Left lung (tissue), 4 donors: ENCODE measurements at regions not wholly inside any gene's neighbourhood (a gene's known extent, or its start where the extent isn't known, plus 50 kb on each side); places are given as distances from the start of the nearest gene placed in this dataset.

Experiments used
- ATAC-seq: fragments of 200-7000 bp; cut with Tn5 transposase; one replicate; pipeline ENCODE4 v1.9.1; 2020; ENCODE audit warnings: moderate library complexity
- DNase-seq, 4 donors: peaks; one replicate each; pipeline ENCODE4 v3.0.0-alpha.2; 2013 to 2020
- H3K27ac ChIP-seq, 2 donors: fragments of 200-600 bp; sonication (generic) in 1 of 2; one replicate each; pipeline versions ENCODE4 v1.5.0 to v1.8.0; 2020 to 2021
- H3K27me3 ChIP-seq, 2 donors: fragments of 200-600 bp; sonication (generic) in 1 of 2; one replicate each; pipeline versions ENCODE4 v1.5.0 to v1.8.0; 2020 to 2021
- H3K36me3 ChIP-seq, 2 donors: fragments of 200-600 bp; sonication (generic) in 1 of 2; one replicate each; pipeline versions ENCODE4 v1.5.0 to v1.8.0; 2020 to 2021
- H3K4me1 ChIP-seq, 2 donors: fragments of 200-600 bp; one replicate each; pipeline ENCODE4 v1.8.0; 2021
- H3K4me3 ChIP-seq, 2 donors: fragments of 200-600 bp; sonication (generic) in 1 of 2; one replicate each; pipeline versions ENCODE4 v1.5.0 to v1.8.0; 2020 to 2021; ENCODE audit warnings: mild to moderate bottlenecking in 1 of 2
- H3K9me3 ChIP-seq, 2 donors: fragments of 200-600 bp; sonication (generic) in 1 of 2; one replicate each; pipeline versions ENCODE4 v1.5.0 to v1.8.0; 2020 to 2021
- intact Hi-C, 2 donors: fragments of 100-400 bp; cut with DNase I; formaldehyde crosslinking; loops; one replicate each; pipeline versions ENCODE4 v1.11.2 to v1.14.2; 2022
- TF ChIP-seq, protein P1 (sequence below), 2 donors: fragments of 200-600 bp; sonication (generic) in 1 of 2; IDR thresholded peaks; one replicate each; pipeline versions ENCODE4 v1.5.0 to v1.8.0; 2021; ENCODE audit warnings: antibody characterized with exemption in 2 of 2
- donor health status: DM: no; HTN: yes; CAD: no.
- donor health status: DM: no; HTN: no; CAD: no.

DNA sequence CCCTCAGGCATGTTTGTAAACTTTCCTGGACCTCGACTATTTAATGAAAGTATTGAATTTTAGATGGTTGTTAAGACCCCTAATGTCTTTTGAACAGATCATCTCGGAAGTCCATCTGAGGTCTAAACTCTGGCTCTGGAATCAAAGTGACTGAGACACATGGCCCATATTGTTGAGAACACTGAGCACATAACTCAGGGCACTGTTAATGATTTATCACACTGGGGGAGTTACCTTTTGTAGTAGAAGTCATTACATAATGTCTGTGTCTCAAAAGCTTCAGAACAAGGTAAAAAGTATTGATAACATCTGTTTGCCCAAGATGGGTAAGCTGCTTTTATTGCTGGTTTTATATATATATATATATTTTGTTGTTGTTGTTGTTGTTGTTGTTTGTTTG lies 103.4 kb upstream of the HS3ST1 start:
- TF ChIP-seq, protein P1, sequence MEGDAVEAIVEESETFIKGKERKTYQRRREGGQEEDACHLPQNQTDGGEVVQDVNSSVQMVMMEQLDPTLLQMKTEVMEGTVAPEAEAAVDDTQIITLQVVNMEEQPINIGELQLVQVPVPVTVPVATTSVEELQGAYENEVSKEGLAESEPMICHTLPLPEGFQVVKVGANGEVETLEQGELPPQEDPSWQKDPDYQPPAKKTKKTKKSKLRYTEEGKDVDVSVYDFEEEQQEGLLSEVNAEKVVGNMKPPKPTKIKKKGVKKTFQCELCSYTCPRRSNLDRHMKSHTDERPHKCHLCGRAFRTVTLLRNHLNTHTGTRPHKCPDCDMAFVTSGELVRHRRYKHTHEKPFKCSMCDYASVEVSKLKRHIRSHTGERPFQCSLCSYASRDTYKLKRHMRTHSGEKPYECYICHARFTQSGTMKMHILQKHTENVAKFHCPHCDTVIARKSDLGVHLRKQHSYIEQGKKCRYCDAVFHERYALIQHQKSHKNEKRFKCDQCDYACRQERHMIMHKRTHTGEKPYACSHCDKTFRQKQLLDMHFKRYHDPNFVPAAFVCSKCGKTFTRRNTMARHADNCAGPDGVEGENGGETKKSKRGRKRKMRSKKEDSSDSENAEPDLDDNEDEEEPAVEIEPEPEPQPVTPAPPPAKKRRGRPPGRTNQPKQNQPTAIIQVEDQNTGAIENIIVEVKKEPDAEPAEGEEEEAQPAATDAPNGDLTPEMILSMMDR (IDR thresholded peaks at IDR 0.05): no peak
- Histone ChIP-seq H3K27me3 (no peaks in the 10 kb centered on the region), H3K4me3 (no peak overlapping the region), H3K27ac (no peak overlapping the region), H3K36me3 (no peaks in the 10 kb centered on the region), H3K9me3 (peaks cover 0 to 8% of the 10 kb centered on the region in 2 donors), H3K4me1 (no peaks in the 10 kb centered on the region)
- intact Hi-C loops: no loop called here
- DNase-seq (no peak), ATAC-seq (no peak)

DNA sequence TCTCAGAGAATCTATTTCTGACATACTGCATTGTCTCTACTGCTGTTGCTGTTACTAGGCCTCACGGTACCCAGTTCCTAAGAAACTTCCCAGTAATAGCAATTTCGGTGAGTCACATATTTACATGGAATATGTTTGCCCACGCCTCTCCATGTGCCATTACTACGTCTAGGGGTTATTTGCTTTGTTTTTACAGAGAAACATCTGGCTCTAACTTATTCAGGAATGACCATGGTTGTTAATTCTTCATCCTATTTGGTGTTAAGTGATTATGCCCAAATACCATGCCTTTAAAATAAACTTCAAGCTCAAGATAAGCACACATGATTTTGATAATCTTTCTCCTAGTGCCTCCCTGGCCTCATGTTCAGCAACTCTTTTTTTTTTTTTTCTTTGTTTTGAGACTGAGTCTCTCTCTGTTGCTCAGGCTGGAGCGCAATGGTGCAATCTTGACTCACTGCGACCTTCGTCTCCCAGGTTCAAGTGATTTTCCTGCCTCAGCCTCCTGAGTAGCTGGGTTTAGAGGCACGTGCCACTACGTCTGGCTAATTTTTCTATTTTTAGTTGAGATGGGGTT lies 101.0 kb upstream of the HS3ST1 start:
- ATAC-seq: peak; percentile 33

DNA sequence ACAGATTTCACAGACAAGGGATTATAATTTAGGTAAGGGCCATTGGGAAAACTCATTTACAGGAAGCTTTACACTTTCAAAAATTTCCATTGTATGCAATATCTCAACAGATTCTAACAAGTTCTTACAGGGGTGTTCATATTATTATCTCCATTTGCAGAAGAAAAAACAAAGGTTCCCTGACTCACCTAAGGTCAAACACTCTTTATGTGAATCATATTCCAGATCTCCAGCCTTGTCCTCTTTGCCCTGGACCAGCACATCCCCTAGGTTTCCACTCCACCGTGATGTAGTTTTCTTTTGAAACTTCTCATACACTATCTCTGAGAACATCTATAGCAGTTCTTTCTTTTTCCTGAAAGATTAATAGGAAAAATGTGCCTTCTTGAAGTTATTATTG lies 96.4 kb upstream of the HS3ST1 start:
- ATAC-seq: no peak
- Histone ChIP-seq H3K27ac (no peak overlapping the region), H3K4me1 (no peaks in the 10 kb centered on the region), H3K27me3 (no peaks in the 10 kb centered on the region), H3K9me3 (peaks cover 0 to under 1% of the 10 kb centered on the region in 2 donors), H3K4me3 (no peak overlapping the region), H3K36me3 (no peaks in the 10 kb centered on the region)
- DNase-seq: no peak
- TF ChIP-seq, protein P1 (IDR thresholded peaks at IDR 0.05): no peak
- intact Hi-C loops: no loop called here

More for the DNA sequence above, 101.0 kb upstream of the HS3ST1 start:
- intact Hi-C loops: no loop called here
- H3K27ac ChIP-seq: no peak overlapping the region
- no peak overlapping the region for H3K4me3 ChIP-seq
- TF ChIP-seq, protein P1 (IDR thresholded peaks at IDR 0.05): no peak
- no peaks in the 10 kb centered on the region for H3K36me3 ChIP-seq
- DNase-seq: no peak
- peaks cover 0 to 8% of the 10 kb centered on the region in 2 donors for H3K9me3 ChIP-seq
- no peaks in the 10 kb centered on the region for H3K4me1 ChIP-seq
- no peaks in the 10 kb centered on the region for H3K27me3 ChIP-seq

DNA sequence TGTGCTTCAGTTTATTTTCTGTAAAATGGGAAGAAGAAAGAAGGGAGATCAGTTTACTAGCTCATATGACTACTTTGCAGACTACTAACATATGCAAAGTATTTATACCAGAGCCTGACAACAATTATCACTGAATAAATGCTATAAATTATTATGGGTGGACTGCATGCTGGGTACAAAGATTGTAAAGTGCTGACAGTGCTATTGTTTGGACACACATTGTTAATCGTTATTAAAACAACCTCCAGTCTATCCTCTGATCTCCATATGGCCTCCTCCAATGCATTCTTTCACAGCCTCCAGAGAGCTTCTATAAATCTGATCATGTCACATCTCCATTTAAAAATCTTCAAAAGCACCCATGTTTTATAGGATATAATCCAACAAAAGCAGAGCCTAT lies 90.1 kb upstream of the HS3ST1 start:
- Histone ChIP-seq H3K27ac (no peak overlapping the region), H3K4me1 (no peaks in the 10 kb centered on the region), H3K4me3 (no peak overlapping the region), H3K9me3 (no peaks in the 10 kb centered on the region), H3K27me3 (no peaks in the 10 kb centered on the region), H3K36me3 (no peaks in the 10 kb centered on the region)
- ATAC-seq (no peak), DNase-seq (no peak)
- intact Hi-C loops: no loop called here
- TF ChIP-seq, protein P1 (IDR thresholded peaks at IDR 0.05): no peak

DNA sequence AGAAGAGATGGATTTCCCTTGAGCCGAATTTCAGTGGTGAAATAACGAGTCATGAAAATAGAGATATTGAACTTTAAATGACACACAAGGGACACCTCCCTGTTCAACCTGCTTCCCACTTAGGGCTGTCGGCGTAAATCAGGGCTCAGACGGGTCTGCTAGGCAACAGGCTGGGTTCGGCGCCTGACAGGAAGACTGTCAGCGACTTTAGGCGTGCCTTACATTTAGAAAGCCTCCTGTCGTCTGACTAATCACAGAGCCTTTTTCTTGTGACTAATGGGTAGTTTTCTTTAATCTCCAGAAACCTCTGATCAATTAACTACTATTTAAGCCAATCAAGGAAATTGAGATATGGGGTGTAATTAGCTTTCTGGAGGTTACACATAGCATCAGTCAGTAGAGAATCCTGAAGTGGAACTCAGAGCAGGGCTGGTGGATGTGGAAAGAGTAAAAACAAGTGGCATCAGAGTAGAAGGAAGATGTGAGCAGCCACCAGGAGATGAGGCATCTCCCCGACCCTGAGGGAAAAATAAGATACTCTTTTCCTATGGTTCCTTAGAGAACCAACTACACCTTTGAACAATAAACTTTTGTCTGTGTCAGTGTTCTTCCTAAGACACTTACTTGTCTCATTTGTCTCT lies 86.2 kb upstream of the HS3ST1 start:
- Histone ChIP-seq H3K36me3 (no peaks in the 10 kb centered on the region), H3K27ac (no peak overlapping the region), H3K4me3 (no peak overlapping the region), H3K27me3 (no peaks in the 10 kb centered on the region), H3K9me3 (no peaks in the 10 kb centered on the region), H3K4me1 (no peaks in the 10 kb centered on the region)
- DNase-seq (no peak), ATAC-seq (no peak)
- intact Hi-C loops: no loop called here
- TF ChIP-seq, protein P1 (IDR thresholded peaks at IDR 0.05): no peak
